Right atrium auricular region (tissue), 2 donors: ENCODE measurements at regions not wholly inside any gene's neighbourhood (a gene's known extent, or its start where the extent isn't known, plus 50 kb on each side); places are given as distances from the start of the nearest gene placed in this dataset.

Experiments used
- DNase-seq: peaks from one replicate; pipeline ENCODE4 v3.0.0-alpha.2; 2019; ENCODE audit warnings: low spot score
- H3K27ac ChIP-seq, 2 donors: fragments of 200-600 bp; sonication (generic); 1 replicate in 1 of 2; 2 replicates in 1 of 2; pipeline ENCODE4 v1.5.1; 2016 to 2019
- H3K27me3 ChIP-seq, 2 donors: fragments of 200-600 bp; sonication (generic); one replicate each; pipeline versions ENCODE4 v1.5.1 to v1.6.0; 2017 to 2019
- H3K36me3 ChIP-seq: fragments of 200-600 bp; sonication (generic); one replicate; pipeline ENCODE4 v1.5.1; 2016
- H3K4me1 ChIP-seq, 2 donors: fragments of 200-600 bp; sonication (generic); one replicate each; pipeline versions ENCODE4 v1.5.1 to v1.6.0; 2017 to 2019
- H3K4me3 ChIP-seq, 2 donors: fragments of 200-600 bp; sonication (generic); 1 replicate in 1 of 2; 2 replicates in 1 of 2; pipeline ENCODE4 v1.5.1; 2017 to 2019; ENCODE audit warnings: mild to moderate bottlenecking in 1 of 2, moderate library complexity in 1 of 2
- H3K9me3 ChIP-seq, 2 donors: fragments of 200-600 bp; sonication (generic); one replicate each; pipeline ENCODE4 v1.5.1; 2019
- CTCF ChIP-seq, 2 donors: fragments of 200-600 bp; sonication (generic); IDR thresholded peaks; one replicate each; pipeline ENCODE4 v1.5.1; 2019; ENCODE audit warnings: antibody characterized with exemption in 2 of 2

DNA sequence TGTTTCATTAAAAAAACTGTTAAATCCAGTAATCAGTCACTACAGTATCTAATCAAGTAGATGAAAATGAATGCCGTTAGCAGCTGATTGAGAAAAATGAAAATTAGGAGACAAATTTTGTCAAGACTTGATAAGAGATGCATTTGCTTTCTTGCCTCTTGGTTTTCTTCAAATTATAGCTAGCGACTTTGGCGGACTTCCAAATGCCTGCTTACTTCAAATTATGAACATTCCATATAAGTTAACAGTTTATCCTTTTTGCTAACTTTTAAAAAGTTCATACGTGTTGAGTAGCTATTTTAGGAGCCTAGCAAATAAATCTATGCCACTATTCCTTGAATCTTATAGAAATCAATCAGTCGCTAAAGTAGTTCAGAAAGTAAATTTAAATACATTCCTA lies 58.8 kb downstream of the PPP4R3C start:
- Histone ChIP-seq H3K4me3 (no peak overlapping the region), H3K27me3 (no peaks in the 10 kb centered on the region), H3K9me3 (no peaks in the 10 kb centered on the region), H3K27ac (no peak overlapping the region), H3K4me1 (no peaks in the 10 kb centered on the region), H3K36me3 (no peaks in the 10 kb centered on the region)
- no peak for DNase-seq
- TF ChIP-seq CTCF (IDR thresholded peaks at IDR 0.05) = no peak

DNA sequence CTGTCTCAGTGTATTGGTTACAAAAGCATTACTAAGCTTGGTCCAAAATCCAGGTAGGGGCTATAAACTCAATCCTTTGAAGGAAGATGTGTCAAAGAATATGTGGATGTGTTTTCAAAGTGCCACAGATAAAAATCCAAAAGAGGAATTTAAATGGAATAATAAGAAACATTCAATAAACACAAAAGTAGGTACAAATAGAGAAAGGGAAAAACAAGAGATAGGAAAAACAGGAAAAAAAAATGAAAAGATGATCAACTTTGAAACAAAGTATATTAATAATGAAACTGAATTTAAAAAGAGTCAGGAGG lies 64.0 kb downstream of the PPP4R3C start:
- no peak for TF ChIP-seq CTCF (IDR thresholded peaks at IDR 0.05)
- no peaks in the 10 kb centered on the region for H3K9me3 ChIP-seq

DNA sequence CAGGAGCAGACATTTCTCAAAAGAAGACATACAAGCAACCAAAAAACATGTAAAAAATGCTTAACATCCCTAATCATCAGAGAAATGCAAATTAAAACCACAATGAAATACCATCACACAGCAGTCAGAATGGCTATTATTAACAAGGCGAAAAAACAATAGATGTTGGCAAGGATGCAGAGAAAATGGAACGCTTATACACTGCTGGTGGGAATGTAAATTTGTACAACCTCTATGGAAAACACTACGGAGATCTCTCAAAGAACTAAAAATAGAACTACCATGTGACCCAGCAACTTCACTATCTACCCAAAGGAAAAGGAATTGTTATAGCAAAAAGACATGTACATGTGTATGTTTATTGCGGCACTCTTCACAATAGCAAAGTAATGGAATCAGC lies 71.5 kb downstream of the PPP4R3C start:
- H3K27ac ChIP-seq = no peak overlapping the region
- H3K4me3 ChIP-seq = no peak overlapping the region
- H3K4me1 ChIP-seq = no peaks in the 10 kb centered on the region
- H3K27me3 ChIP-seq = no peaks in the 10 kb centered on the region
- H3K9me3 ChIP-seq = no peaks in the 10 kb centered on the region
- no peaks in the 10 kb centered on the region for H3K36me3 ChIP-seq
- no peak for DNase-seq
- no peak for TF ChIP-seq CTCF (IDR thresholded peaks at IDR 0.05)

More for the DNA sequence above, 64.0 kb downstream of the PPP4R3C start:
- H3K36me3 ChIP-seq = no peaks in the 10 kb centered on the region
- H3K4me3 ChIP-seq = no peak overlapping the region
- no peak for DNase-seq
- no peaks in the 10 kb centered on the region for H3K27me3 ChIP-seq
- H3K4me1 ChIP-seq = no peaks in the 10 kb centered on the region
- no peak overlapping the region for H3K27ac ChIP-seq

GRCh38 chrX:27381419-27381818 lies 81.7 kb downstream of the PPP4R3C start:
- no peaks in the 10 kb centered on the region for H3K27me3 ChIP-seq
- H3K27ac ChIP-seq = no peak overlapping the region
- DNase-seq = no peak
- no peak overlapping the region for H3K4me3 ChIP-seq
- H3K9me3 ChIP-seq = no peaks in the 10 kb centered on the region
- no peaks in the 10 kb centered on the region for H3K4me1 ChIP-seq
- H3K36me3 ChIP-seq = no peaks in the 10 kb centered on the region
- no peak for TF ChIP-seq CTCF (IDR thresholded peaks at IDR 0.05)

GRCh38 chrX:27380163-27380845 lies 82.8 kb downstream of the PPP4R3C start:
- Histone ChIP-seq H3K27me3 (no peaks in the 10 kb centered on the region), H3K4me3 (no peak overlapping the region), H3K9me3 (no peaks in the 10 kb centered on the region), H3K36me3 (no peaks in the 10 kb centered on the region), H3K27ac (no peak overlapping the region), H3K4me1 (no peaks in the 10 kb centered on the region)
- TF ChIP-seq CTCF (IDR thresholded peaks at IDR 0.05) = no peak
- DNase-seq = no peak

- no peak for DNase-seq
- no peaks in the 10 kb centered on the region for H3K9me3 ChIP-seq
- no peak overlapping the region for H3K4me3 ChIP-seq
- TF ChIP-seq CTCF (IDR thresholded peaks at IDR 0.05) = no peak
- no peaks in the 10 kb centered on the region for H3K36me3 ChIP-seq
- H3K4me1 ChIP-seq = no peaks in the 10 kb centered on the region
- H3K27me3 ChIP-seq = no peaks in the 10 kb centered on the region
- no peak overlapping the region for H3K27ac ChIP-seq
These were observed 109.1 kb downstream of the PPP4R3C start for GRCh38 chrX:27354021-27354420.
